ENCODE measurements at regions not wholly inside any gene's neighbourhood (a gene's known extent, or its start where the extent isn't known, plus 50 kb on each side); places are given as distances from the start of the nearest gene placed in this dataset.

DNA sequence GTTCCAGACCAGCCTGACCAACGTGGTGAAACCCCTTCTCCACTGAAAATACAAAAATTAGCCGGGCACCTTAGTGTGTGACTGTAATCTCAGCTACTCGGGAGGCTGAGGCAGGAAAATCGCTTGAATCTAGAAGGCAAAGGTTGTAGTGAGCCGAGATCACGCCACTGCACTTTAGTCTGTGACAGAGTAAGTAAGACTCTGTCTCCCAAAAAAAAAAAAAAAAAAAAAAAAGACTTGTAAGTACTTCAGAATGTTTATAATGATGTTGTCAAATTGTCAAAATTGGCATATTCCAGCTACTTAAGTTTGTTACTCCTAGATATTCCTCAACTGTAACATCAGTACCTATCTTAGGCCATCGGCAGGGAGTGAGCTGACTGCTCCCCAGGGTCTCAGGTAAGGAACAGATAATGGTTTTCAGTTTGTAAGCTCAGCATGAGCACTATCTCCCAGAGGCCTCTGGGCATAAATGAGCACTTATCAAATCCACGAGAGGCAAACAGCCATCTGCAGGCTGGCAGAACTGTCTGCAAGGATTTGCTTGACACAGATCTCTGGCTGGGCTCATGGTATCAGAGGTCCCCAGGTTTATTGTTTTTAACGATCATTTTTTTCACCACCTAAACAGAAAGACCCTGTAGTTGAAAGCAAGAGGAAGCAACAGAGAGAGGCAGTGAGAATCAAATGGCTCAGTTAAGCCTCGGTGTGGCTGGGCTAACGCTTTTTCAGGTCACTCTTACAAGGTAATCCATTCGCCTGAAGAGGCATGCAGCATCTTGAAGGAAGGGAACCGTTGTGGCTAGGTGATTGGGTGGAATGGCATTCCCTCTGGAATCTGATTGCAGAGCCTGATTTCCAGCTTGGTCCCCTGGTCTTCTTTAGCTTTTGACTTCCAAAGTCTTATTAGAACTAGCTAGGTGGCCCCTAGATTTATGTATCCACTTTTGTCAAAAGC lies 115.9 kb downstream of the LY86 start:
- H3K4me3 ChIP-seq (ENCODE audit: low read depth, low read length), result no peak overlapping the region
- no peak for TF ChIP-seq CTCF (IDR thresholded peaks at IDR 0.05; ENCODE audit: low read depth, low read length, missing control alignments)
- no peak for DNase-seq (ENCODE audit: low read depth)

DNA sequence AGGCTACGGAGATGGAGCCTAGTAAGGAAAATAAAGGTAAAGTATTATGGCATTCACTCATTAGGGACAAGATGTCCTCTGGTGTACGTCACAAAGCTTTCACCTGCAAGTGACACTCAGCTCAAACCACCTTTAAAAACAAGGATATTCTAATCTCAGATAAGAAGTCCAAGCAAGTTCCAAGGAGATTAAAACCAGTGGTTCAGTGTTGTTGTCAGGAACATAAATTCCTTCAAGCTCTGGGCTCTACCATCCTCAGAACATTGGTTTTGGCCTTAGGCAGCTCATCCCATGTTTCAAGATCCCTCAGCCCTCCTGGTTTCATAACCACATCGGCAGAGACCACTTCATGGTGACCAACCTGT lies 116.5 kb downstream of the LY86 start:
- no peak overlapping the region for H3K4me3 ChIP-seq (ENCODE audit: low read depth, low read length)
- TF ChIP-seq CTCF (IDR thresholded peaks at IDR 0.05; ENCODE audit: low read depth, low read length, missing control alignments), result no peak
- DNase-seq (ENCODE audit: low read depth), result no peak

GRCh38 chr6:6705915-6706675 lies 117.6 kb downstream of the LY86 start:
- no peak for TF ChIP-seq CTCF (IDR thresholded peaks at IDR 0.05; ENCODE audit: low read depth, low read length, missing control alignments)
- H3K4me3 ChIP-seq (ENCODE audit: low read depth, low read length), result no peak overlapping the region

DNA sequence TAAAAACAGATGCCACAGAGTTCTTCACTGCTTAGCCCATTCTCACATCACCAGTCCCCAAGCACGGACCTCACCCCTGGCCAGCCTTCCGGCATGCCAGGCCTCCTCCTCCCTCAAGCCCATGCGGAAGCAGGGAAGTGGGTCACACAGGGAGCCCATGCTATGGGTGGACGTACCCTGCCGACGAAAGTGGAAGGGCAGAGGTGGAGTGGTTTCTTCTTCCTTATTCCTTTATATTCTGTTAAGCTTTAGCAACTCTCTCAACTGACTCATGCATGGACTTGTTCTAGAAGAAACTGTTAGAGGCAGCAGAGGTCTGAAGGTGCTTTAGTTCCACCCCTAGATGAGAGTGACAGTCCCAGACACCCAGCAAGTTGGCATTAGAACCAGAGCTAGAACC lies 118.6 kb downstream of the LY86 start:
- H3K4me3 ChIP-seq (ENCODE audit: low read depth, low read length), result no peak overlapping the region
- no peak for DNase-seq (ENCODE audit: low read depth)
- TF ChIP-seq CTCF (IDR thresholded peaks at IDR 0.05; ENCODE audit: low read depth, low read length, missing control alignments), result no peak

More at GRCh38 chr6:6705915-6706675, 117.6 kb downstream of the LY86 start:
- no peak for DNase-seq (ENCODE audit: low read depth)

DNA sequence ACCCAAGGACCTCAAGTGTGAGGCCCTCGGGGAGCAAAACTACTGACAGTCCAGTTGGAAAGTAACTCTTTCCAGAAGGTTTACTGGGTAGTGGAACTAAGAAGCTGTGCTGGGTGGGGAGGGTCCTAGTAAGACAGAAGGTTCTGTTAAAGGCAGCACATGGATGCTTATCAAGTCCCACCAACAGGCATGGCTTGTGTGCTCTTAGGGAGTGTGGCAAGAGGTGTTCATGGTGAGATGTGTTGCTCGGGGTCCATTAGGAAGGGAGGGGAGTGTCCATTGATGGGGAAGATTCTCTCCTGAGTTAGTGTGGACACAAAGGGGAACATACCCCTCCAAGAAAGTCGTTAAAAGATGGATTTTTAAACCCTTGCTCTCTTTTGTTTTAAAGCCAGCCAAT lies 120.6 kb downstream of the LY86 start:
- no peak for TF ChIP-seq CTCF (IDR thresholded peaks at IDR 0.05; ENCODE audit: low read depth, low read length, missing control alignments)
- H3K4me3 ChIP-seq (ENCODE audit: low read depth, low read length), result no peak overlapping the region
- no peak for DNase-seq (ENCODE audit: low read depth)

GRCh38 chr6:6711031-6711785 lies 122.7 kb downstream of the LY86 start:
- H3K4me3 ChIP-seq (ENCODE audit: low read depth, low read length), result no peak overlapping the region
- no peak for TF ChIP-seq CTCF (IDR thresholded peaks at IDR 0.05; ENCODE audit: low read depth, low read length, missing control alignments)
- no peak for DNase-seq (ENCODE audit: low read depth)
